Activated T-helper 2 cell treated with anti-CD3 and anti-CD28 coated beads, Interferon-gamma antibody, Interleukin-2, Interleukin-4, amounts not matched to agents 10 μg/mL and 5 μg/mL and 100 μg/mL, durations not matched to agents 14 hours and 24 hours and 36 hours (primary cell): ENCODE measurements at regions not wholly inside any gene's neighbourhood (a gene's known extent, or its start where the extent isn't known, plus 50 kb on each side); places are given as distances from the start of the nearest gene placed in this dataset.

Experiments used
- DNase-seq: peaks from one replicate; pipeline ENCODE4 v3.0.0; 2021; ENCODE audit warnings: low spot score
- H3K27ac Mint-ChIP-seq: one replicate; pipeline ENCODE4 v1.8.0; 2021; ENCODE audit warnings: mixed read lengths
- H3K27me3 Mint-ChIP-seq: one replicate; pipeline ENCODE4 v1.8.0; 2021; ENCODE audit warnings: low read depth, mixed read lengths
- H3K36me3 Mint-ChIP-seq: one replicate; pipeline ENCODE4 v1.8.0; 2021; ENCODE audit warnings: low read depth, mixed read lengths
- H3K4me1 Mint-ChIP-seq: one replicate; pipeline ENCODE4 v1.8.0; 2021; ENCODE audit warnings: low read depth, mixed read lengths
- H3K4me3 Mint-ChIP-seq: one replicate; pipeline ENCODE4 v1.8.0; 2021; ENCODE audit warnings: low read depth, mild to moderate bottlenecking, moderate library complexity, mixed read lengths
- H3K9me3 Mint-ChIP-seq: one replicate; pipeline ENCODE4 v1.8.0; 2021; ENCODE audit warnings: mixed read lengths
- intact Hi-C: fragments of 100-400 bp; cut with micrococcal nuclease; formaldehyde crosslinking; loops from one replicate; pipeline ENCODE4 v1.15.1; 2023

DNA sequence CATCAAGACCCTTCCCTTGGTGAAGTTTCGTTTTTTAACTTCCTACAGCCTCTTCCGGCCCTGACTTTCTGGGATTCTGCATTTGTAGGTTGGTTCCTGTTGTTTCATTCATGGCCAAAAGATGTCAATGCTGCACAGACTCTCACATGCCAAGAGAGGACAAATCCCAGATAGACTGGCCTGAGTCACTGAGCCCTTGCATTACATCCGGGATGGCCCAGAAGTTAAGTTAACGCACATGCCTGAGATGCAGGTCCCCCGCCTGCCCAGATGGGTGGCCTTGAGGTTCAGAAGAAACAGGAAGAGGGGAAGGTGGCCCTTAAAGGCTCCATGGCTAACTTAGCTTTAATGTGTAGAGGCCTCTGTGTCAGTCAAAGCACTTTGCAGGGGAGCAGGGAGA lies 51.6 kb upstream of the SRGAP3 start:
- no peak overlapping the region for H3K4me3 Mint-ChIP-seq
- no peaks in the 10 kb centered on the region for H3K36me3 Mint-ChIP-seq
- no peak for DNase-seq
- no peaks in the 10 kb centered on the region for H3K9me3 Mint-ChIP-seq
- no peak overlapping the region for H3K27ac Mint-ChIP-seq
- H3K27me3 Mint-ChIP-seq: peaks cover 4% of the 10 kb centered on the region
- peaks cover 13% of the 10 kb centered on the region for H3K4me1 Mint-ChIP-seq
- intact Hi-C loops: loop anchor here (5.0 kb wide), 2 partner anchors 79 to 134 kb away; no protein-coding TSS in a partner anchor

DNA sequence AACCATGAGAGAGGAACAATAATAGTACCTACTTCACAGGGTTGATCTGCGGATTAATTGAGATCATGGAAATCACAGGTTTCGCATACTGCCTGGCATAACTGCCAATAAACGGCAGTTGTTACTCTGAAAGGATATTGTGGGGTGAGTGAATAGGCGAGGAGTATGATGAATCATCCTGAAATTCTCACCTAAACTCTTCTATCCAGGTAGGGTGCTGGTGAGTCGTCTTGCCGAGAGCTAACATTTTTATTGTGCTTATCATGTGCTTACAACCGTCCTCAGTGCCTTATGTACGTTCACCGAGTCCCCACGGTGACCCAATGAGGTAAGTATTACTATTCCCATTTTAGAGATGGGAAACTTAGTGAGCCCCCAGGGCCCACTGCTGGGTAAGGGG lies 52.4 kb upstream of the SRGAP3 start:
- Mint-ChIP-seq H3K4me1 (peaks cover 13% of the 10 kb centered on the region), H3K9me3 (no peaks in the 10 kb centered on the region), H3K27ac (no peak overlapping the region), H3K4me3 (no peak overlapping the region), H3K27me3 (peaks cover 4% of the 10 kb centered on the region), H3K36me3 (no peaks in the 10 kb centered on the region)
- DNase-seq: no peak
- intact Hi-C loops: loop anchor here (1.0 to 5.0 kb wide), 4 partner anchors 79 to 330 kb away; no protein-coding TSS in a partner anchor

DNA sequence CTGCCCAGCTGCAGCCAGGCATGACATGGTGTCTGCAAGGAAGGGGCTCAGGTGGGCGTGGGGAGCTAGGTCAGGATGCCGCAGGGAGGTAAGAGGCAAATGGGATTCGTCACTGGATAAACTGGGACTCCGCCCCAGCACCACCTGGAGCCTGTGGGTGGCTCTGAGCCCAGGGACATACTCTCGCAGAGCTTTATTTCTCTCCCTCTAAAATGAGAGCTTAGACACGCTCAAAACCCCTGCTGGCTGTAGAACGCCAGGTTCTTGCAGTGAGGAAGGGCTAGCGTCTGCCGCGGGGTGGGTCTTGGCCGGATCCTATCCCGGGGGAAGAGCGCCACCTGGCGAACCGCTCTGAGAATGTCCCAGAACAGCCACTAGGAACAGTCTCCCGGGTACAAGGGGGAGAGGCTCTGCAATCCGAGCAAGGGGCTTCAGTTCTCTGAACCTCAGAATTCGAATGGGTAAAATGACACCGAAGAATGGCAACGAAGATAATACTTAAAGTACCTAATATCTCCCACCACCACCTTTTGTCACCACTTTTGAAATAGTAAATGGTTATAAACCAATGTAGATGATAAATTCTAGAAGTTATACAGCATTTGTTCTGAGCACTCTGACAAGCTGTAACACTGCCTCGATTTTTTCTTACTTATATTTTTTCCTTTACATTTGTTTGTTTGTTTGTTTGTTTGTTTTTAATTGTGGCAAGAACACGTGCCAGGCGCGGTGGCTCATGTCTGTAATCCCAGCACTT lies 53.2 kb upstream of the SRGAP3 start:
- H3K9me3 Mint-ChIP-seq: no peaks in the 10 kb centered on the region
- intact Hi-C loops: loop anchor here (1.0 to 5.0 kb wide), 4 partner anchors 80 to 331 kb away; no protein-coding TSS in a partner anchor
- H3K27me3 Mint-ChIP-seq: peaks cover 4% of the 10 kb centered on the region
- peak; percentile 70 for DNase-seq
- H3K27ac Mint-ChIP-seq: no peak overlapping the region
- peak overlapping the region; percentile 43 for H3K4me3 Mint-ChIP-seq
- peaks cover 13% of the 10 kb centered on the region for H3K4me1 Mint-ChIP-seq
- no peaks in the 10 kb centered on the region for H3K36me3 Mint-ChIP-seq

DNA sequence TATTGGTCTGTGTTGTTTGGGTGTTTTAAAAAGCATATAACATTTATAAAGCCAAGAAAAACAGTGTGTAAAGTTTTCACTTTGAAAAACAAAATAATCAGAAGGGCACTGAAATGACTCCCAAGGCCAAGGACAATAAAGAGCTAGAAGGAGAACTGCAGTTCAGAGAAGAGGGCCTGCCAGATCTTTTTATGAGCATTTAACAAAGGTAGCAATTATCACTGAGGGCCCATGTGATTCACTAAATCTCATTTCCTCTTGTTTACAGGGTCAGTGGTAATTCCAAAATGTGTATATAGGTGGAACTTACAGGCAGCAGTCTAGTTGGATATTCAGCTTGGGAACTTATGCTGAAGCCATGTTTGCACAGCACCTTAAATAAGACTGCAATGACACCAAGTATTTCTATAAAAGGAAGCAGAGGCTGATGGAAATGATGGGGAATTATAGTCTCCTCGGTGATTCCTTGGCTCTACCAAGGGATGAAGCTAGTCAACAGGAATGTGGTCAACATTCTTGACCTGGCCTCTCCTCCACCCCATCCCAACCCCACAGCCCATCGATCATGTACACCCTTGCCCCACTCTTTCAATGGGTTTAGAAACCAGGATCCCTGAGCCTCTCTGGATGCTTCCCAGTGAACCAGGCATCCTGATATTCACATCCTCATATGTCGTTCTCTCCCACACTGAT lies 54.4 kb upstream of the THUMPD3 start:
- Mint-ChIP-seq H3K4me3 (no peak overlapping the region), H3K9me3 (no peaks in the 10 kb centered on the region), H3K4me1 (no peaks in the 10 kb centered on the region), H3K27me3 (peaks cover 3% of the 10 kb centered on the region), H3K27ac (no peak overlapping the region), H3K36me3 (no peaks in the 10 kb centered on the region)
- DNase-seq: no peak
- intact Hi-C loops: no loop called here

DNA sequence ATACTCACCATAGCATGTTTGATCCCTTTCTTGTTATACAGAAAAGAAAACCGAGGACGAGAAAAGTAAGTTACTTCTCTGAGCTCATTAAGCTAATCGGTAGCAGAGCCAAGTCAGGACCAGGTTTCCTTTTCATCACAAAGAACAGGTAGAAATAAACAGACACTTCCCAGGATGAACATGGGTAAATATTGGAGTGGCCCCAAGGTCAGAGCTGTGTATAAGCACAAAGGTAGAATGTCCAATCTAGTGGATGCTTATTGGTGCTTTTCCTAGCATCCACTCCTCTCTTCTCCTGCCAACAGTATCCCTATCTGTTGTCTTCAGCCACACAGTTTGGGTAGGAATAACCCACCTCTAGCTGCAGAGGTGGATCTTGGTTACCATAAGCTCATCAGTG lies 52.8 kb upstream of the THUMPD3 start:
- H3K4me3 Mint-ChIP-seq: no peak overlapping the region
- intact Hi-C loops: no loop called here
- no peaks in the 10 kb centered on the region for H3K4me1 Mint-ChIP-seq
- H3K36me3 Mint-ChIP-seq: no peaks in the 10 kb centered on the region
- H3K9me3 Mint-ChIP-seq: no peaks in the 10 kb centered on the region
- H3K27me3 Mint-ChIP-seq: peaks cover 3% of the 10 kb centered on the region
- DNase-seq: no peak
- no peak overlapping the region for H3K27ac Mint-ChIP-seq

DNA sequence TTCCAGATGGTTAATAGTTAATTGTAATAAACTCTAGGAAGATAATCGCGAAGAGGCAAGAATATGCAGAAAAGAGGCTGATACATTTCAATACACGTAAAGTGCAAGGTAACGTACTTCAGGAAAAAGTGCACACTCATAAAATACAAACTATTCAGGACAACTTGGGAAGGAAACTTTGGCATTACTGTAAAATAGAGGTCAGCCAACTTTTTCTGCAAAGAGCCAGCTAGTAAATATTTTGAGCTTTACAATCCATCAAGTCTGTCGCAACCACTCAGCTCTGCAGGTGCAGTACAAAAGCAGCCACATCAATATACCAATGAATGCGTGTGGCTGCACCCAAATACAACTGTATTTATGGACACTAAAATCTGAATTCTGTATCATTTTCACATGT lies 51.6 kb upstream of the THUMPD3 start:
- Mint-ChIP-seq H3K9me3 (no peaks in the 10 kb centered on the region), H3K4me3 (no peak overlapping the region), H3K36me3 (no peaks in the 10 kb centered on the region), H3K27ac (no peak overlapping the region), H3K4me1 (no peaks in the 10 kb centered on the region), H3K27me3 (peaks cover 6% of the 10 kb centered on the region)
- intact Hi-C loops: no loop called here
- no peak for DNase-seq
